ENCODE measurements at regions not wholly inside any gene's neighbourhood (a gene's known extent, or its start where the extent isn't known, plus 50 kb on each side); places are given as distances from the start of the nearest gene placed in this dataset.

GRCh38 chr15:69557020-69557706 lies 104.5 kb downstream of the RPLP1 start:
- DNase-seq (ENCODE audit: low spot score) = no peak
- H3K4me1 ChIP-seq (ENCODE audit: control insufficient read depth in 1 of 2, low read depth in 2 of 2) = peaks cover 10 to 21% of the 10 kb centered on the region in 2 donors
- H3K27ac ChIP-seq = peak overlapping the region; percentile 64 to 79
- H3K4me3 ChIP-seq = no peak overlapping the region
- H3K36me3 ChIP-seq = no peaks in the 10 kb centered on the region
- no peaks in the 10 kb centered on the region for H3K27me3 ChIP-seq (replicated peaks; ENCODE audit: insufficient read depth)
- no peak for TF ChIP-seq CTCF (IDR thresholded peaks at IDR 0.05)
- no peaks in the 10 kb centered on the region for H3K9me3 ChIP-seq
- peak; percentile 95 for ATAC-seq (ENCODE audit: insufficient number of reproducible peaks, low FRiP score, low read depth)

GRCh38 chr15:69557707-69558409 lies 105.2 kb downstream of the RPLP1 start:
- Histone ChIP-seq H3K36me3 (no peaks in the 10 kb centered on the region), H3K4me1 (ENCODE audit: control insufficient read depth in 1 of 2, low read depth in 2 of 2) (peaks cover 10 to 21% of the 10 kb centered on the region in 2 donors), H3K27me3 (replicated peaks; ENCODE audit: insufficient read depth) (no peaks in the 10 kb centered on the region), H3K4me3 (no peak overlapping the region), H3K9me3 (no peaks in the 10 kb centered on the region), H3K27ac (peak overlapping the region; percentile 35 to 79)
- no peak for ATAC-seq (ENCODE audit: insufficient number of reproducible peaks, low FRiP score, low read depth)
- TF ChIP-seq CTCF (IDR thresholded peaks at IDR 0.05) = no peak
- DNase-seq (ENCODE audit: low spot score) = no peak

GRCh38 chr15:69559440-69560190 lies 107.0 kb downstream of the RPLP1 start:
- ATAC-seq (ENCODE audit: insufficient number of reproducible peaks, low FRiP score, low read depth) = no peak
- no peak for TF ChIP-seq CTCF (IDR thresholded peaks at IDR 0.05)

GRCh38 chr15:69561071-69561784 lies 108.6 kb downstream of the RPLP1 start:
- no peaks in the 10 kb centered on the region for H3K27me3 ChIP-seq (replicated peaks; ENCODE audit: insufficient read depth)
- no peak overlapping the region for H3K27ac ChIP-seq
- H3K9me3 ChIP-seq = no peaks in the 10 kb centered on the region
- H3K36me3 ChIP-seq = no peaks in the 10 kb centered on the region
- peaks cover 10 to 21% of the 10 kb centered on the region in 2 donors for H3K4me1 ChIP-seq (ENCODE audit: control insufficient read depth in 1 of 2, low read depth in 2 of 2)
- DNase-seq (ENCODE audit: low spot score) (no peak), ATAC-seq (ENCODE audit: insufficient number of reproducible peaks, low FRiP score, low read depth) (no peak)
- no peak for TF ChIP-seq CTCF (IDR thresholded peaks at IDR 0.05)
- no peak overlapping the region for H3K4me3 ChIP-seq

More at GRCh38 chr15:69559440-69560190, 107.0 kb downstream of the RPLP1 start:
- Histone ChIP-seq H3K36me3 (no peaks in the 10 kb centered on the region), H3K9me3 (no peaks in the 10 kb centered on the region), H3K27ac (no peak overlapping the region), H3K4me3 (no peak overlapping the region), H3K4me1 (ENCODE audit: control insufficient read depth in 1 of 2, low read depth in 2 of 2) (peaks cover 10 to 21% of the 10 kb centered on the region in 2 donors), H3K27me3 (replicated peaks; ENCODE audit: insufficient read depth) (no peaks in the 10 kb centered on the region)
- DNase-seq (ENCODE audit: low spot score) = no peak
